ENCODE measurements at regions not wholly inside any gene's neighbourhood (a gene's known extent, or its start where the extent isn't known, plus 50 kb on each side); places are given as distances from the start of the nearest gene placed in this dataset.

GRCh38 chr5:145077028-145077427 lies 758.1 kb downstream of the PRELID2 start:
- no peak for DNase-seq (ENCODE audit: low spot score)

GRCh38 chr5:145076040-145076439 lies 759.1 kb downstream of the PRELID2 start:
- no peak for DNase-seq (ENCODE audit: low spot score)

More at GRCh38 chr5:145077028-145077427, 758.1 kb downstream of the PRELID2 start:
- TF ChIP-seq CTCF (IDR thresholded peaks at IDR 0.05; ENCODE audit: extremely low read depth, missing control alignments), result no peak

GRCh38 chr5:145072889-145073288 lies 762.3 kb downstream of the PRELID2 start:
- no peak for TF ChIP-seq CTCF (IDR thresholded peaks at IDR 0.05; ENCODE audit: extremely low read depth, missing control alignments)
- no peak for DNase-seq (ENCODE audit: low spot score)

More at GRCh38 chr5:145076040-145076439, 759.1 kb downstream of the PRELID2 start:
- TF ChIP-seq CTCF (IDR thresholded peaks at IDR 0.05; ENCODE audit: extremely low read depth, missing control alignments), result no peak

- TF ChIP-seq CTCF (IDR thresholded peaks at IDR 0.05; ENCODE audit: extremely low read depth, missing control alignments), result no peak
- DNase-seq (ENCODE audit: low spot score), result no peak
Observed at GRCh38 chr5:145068721-145069120, 766.4 kb downstream of the PRELID2 start.

GRCh38 chr5:145062280-145063062 lies 772.7 kb downstream of the PRELID2 start:
- no peak for DNase-seq (ENCODE audit: low spot score)
- TF ChIP-seq CTCF (IDR thresholded peaks at IDR 0.05; ENCODE audit: extremely low read depth, missing control alignments), result no peak

GRCh38 chr5:145056800-145057199 lies 778.3 kb downstream of the PRELID2 start:
- no peak for TF ChIP-seq CTCF (IDR thresholded peaks at IDR 0.05; ENCODE audit: extremely low read depth, missing control alignments)
- DNase-seq (ENCODE audit: low spot score), result peak; percentile 39

GRCh38 chr5:145050181-145050580 lies 785.0 kb downstream of the PRELID2 start:
- no peak for TF ChIP-seq CTCF (IDR thresholded peaks at IDR 0.05; ENCODE audit: extremely low read depth, missing control alignments)
- no peak for DNase-seq (ENCODE audit: low spot score)
